AG09309 (cell line): ENCODE measurements at regions not wholly inside any gene's neighbourhood (a gene's known extent, or its start where the extent isn't known, plus 50 kb on each side); places are given as distances from the start of the nearest gene placed in this dataset.

Source experiments
- DNase-seq: peaks from one replicate; pipeline ENCODE4 v3.0.0-alpha.2; 2010; ENCODE audit warnings: low read depth
- H3K4me3 ChIP-seq: 2 replicates; pipeline ENCODE4 v1.5.1; 2011; ENCODE audit warnings: mild to moderate bottlenecking, low read depth, low read length, moderate library complexity; ENCODE audit not compliant: control insufficient read depth
- TF ChIP-seq, protein P1 (sequence below): IDR thresholded peaks from 2 replicates; pipeline ENCODE4 v1.5.1; 2011; ENCODE audit warnings: mild to moderate bottlenecking, low read depth, low read length, inconsistent platforms; ENCODE audit not compliant: insufficient read depth, control insufficient read depth; ENCODE audit errors: missing control alignments

DNA sequence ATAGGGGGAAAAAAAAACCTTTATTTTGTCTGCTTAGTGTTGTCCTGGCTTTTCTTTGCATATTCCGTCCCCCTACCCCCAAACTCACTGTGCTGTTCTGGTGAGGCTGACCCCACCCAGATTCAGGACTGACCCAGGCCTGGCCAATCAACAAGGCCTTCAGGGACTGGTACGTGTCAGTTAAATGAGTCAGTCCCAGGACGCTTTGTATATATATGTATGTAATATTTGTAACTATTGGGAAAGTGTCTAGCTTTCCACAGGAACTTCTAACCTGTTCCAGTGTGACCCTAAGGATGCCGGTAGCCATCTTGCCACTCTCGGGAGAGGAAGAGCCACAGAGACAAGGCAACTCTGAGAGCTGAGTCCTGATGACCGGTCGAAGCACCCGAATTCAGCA lies 107.4 kb downstream of the VCPKMT start:
- no peak overlapping the region for H3K4me3 ChIP-seq
- TF ChIP-seq, protein P1, sequence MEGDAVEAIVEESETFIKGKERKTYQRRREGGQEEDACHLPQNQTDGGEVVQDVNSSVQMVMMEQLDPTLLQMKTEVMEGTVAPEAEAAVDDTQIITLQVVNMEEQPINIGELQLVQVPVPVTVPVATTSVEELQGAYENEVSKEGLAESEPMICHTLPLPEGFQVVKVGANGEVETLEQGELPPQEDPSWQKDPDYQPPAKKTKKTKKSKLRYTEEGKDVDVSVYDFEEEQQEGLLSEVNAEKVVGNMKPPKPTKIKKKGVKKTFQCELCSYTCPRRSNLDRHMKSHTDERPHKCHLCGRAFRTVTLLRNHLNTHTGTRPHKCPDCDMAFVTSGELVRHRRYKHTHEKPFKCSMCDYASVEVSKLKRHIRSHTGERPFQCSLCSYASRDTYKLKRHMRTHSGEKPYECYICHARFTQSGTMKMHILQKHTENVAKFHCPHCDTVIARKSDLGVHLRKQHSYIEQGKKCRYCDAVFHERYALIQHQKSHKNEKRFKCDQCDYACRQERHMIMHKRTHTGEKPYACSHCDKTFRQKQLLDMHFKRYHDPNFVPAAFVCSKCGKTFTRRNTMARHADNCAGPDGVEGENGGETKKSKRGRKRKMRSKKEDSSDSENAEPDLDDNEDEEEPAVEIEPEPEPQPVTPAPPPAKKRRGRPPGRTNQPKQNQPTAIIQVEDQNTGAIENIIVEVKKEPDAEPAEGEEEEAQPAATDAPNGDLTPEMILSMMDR = no peak
- DNase-seq = no peak

DNA sequence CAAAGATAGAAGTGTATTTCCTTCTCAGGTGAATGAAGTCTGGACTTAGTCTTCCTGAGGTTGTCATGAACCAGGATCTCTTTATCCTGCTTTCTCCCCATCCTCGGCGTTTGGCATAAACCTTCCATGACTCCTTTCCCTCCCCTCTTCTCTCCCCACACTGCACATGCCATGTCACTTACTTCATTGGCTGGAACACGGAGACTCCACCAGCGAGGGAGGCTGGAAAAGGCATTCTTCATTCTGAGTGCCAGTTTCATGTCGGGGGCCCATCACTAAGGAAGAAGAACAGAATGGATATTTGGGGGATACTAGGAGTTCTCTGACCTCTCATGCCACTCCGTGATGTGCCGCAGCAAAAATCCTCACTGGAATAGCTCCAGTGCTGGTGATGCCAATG lies 105.6 kb downstream of the VCPKMT start:
- no peak overlapping the region for H3K4me3 ChIP-seq

DNA sequence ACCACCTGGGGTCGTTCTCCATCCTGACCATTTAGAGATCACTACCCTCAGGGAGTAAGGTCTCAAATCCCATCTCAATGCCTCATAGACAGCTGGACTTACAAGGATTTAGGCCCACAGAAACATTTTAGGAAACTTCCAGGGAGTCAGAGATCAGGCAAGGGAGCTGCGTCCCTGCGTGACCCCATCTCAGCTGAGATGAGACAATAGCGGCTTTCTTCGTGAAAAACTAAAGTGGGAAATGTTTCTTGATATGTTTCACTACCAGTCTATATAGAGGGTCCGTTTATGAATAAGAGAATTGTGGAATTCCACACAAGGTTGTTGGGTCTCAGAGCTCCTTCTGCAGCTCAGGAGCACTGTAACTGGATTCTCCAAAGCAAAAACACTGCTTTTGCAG lies 105.1 kb downstream of the VCPKMT start:
- H3K4me3 ChIP-seq = no peak overlapping the region
- TF ChIP-seq, protein P1 = no peak
- DNase-seq = no peak

More for the DNA sequence above, 105.6 kb downstream of the VCPKMT start:
- TF ChIP-seq, protein P1 = no peak
- no peak for DNase-seq

DNA sequence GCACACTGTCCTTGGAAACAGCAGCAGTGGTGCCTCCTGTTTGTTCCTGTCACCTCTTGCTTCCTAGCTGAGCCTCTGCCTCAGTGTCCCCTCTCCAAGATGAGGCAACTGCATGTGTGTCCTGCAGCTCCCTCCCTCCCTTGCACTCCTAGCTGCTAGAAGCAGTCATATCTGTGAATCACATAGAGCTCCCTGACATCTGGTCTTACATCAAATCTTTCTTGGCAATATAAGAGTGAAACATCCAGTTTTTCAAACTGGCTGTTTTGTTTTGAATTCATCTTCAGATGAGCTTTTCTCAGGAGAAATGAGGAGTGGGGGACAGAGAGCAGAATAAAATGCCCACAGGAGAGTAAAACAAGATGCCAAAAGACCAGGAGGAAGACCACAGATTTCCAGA lies 103.7 kb downstream of the VCPKMT start:
- TF ChIP-seq, protein P1 = no peak
- H3K4me3 ChIP-seq = no peak overlapping the region
- no peak for DNase-seq

DNA sequence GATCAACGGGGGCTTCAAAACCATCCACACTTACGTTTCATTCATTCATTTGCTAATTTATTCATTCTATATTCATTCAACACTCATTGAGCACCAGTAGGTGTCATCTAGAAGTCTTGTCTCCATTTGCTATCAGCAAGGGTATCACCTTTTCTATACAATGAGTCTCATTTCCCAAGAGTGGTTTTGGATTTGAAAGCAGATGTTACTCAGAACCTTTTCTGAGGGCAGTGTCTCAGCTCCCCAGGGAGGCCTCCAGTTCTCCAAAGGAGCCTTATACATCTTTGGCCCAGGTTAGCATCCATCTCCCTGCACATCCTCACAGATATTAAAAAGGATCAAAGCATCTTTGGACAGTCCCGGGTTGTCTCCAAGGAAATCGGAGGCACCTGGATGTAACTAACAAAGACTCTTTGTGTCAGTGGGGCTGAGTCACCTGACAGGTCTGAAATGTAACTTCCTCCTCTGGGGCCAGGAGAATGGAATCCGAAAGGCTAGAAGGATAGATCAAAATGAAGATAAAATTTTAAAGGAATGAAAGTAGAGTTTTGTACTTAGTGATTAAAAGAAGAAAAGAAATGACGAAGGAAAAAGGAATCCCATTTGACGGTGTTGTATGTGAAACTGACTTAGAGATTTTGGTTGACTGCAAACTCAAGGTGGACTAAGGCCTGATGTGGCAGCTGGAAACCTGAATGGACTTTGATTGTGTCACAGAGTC lies 103.0 kb downstream of the VCPKMT start:
- no peak overlapping the region for H3K4me3 ChIP-seq
- TF ChIP-seq, protein P1 = no peak
- DNase-seq = no peak

DNA sequence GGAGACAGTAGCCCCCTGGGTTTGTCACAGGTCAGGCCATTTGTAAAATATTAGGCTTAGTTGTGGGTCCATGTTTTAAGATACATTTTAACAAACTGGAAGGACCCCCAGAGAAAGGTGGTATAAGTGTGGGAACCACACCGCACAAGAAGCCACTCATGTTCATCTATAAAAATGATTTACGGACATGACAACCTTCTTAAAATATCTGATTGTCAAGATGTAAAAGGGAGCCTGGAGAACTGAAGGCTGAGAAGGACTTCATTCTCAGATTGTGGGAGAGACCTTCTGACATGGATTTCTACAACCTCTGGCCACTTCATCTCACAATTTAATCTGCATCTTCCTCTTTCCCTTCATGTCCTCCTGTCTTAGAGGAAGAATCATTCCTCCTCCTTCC lies 102.4 kb downstream of the VCPKMT start:
- no peak overlapping the region for H3K4me3 ChIP-seq

More for the DNA sequence above, 102.4 kb downstream of the VCPKMT start:
- no peak for DNase-seq
- TF ChIP-seq, protein P1 = no peak
